ENCODE measurements at regions not wholly inside any gene's neighbourhood (a gene's known extent, or its start where the extent isn't known, plus 50 kb on each side); places are given as distances from the start of the nearest gene placed in this dataset.

- H3K9ac ChIP-seq (replicated peaks in 1 of 4; ENCODE audit: extremely low read depth in 1 of 4, low read depth in 3 of 4, low read length in 3 of 4): no peak overlapping the region
- no peak overlapping the region for H2BK15ac ChIP-seq (ENCODE audit: low read length)
- H2BK12ac ChIP-seq (ENCODE audit: low read depth, low read length): no peak overlapping the region
- no peak for DNase-seq (ENCODE audit: low read depth in 1 of 2, low spot score in 2 of 2)
- H3K4me2 ChIP-seq (ENCODE audit: insufficient read depth in 1 of 2, low read depth in 2 of 2, low read length in 2 of 2): no peak overlapping the region
- no peak overlapping the region for H2AK5ac ChIP-seq (ENCODE audit: low read depth, low read length)
- H3K36me3 ChIP-seq (ENCODE audit: control insufficient read depth in 2 of 4, insufficient read depth in 4 of 4, low read length in 3 of 4): no peaks in the 10 kb centered on the region
- no peaks in the 10 kb centered on the region for H3K4me1 ChIP-seq (replicated peaks in 1 of 4; ENCODE audit: control insufficient read depth in 3 of 4, insufficient read depth in 4 of 4, low read length in 3 of 4)
- no peak overlapping the region for H2AFZ ChIP-seq (ENCODE audit: low read length)
- H4K20me1 ChIP-seq (replicated peaks in 1 of 2; ENCODE audit: control insufficient read depth in 1 of 2, insufficient read depth in 2 of 2, low read length in 2 of 2): no peaks in the 10 kb centered on the region
- H3K27ac ChIP-seq (ENCODE audit: low read depth, low read length): no peak overlapping the region
- no peak overlapping the region for H3K4ac ChIP-seq (replicated peaks; ENCODE audit: insufficient read length, low read depth, low read length)
- H2BK120ac ChIP-seq (replicated peaks; ENCODE audit: low read depth, low read length): no peak overlapping the region
- 90% methylated on average over 6 of the region's 6 CpGs; no CpG with 5 or more reads in 1 of the 2 experiments for WGBS, 2 experiments (ENCODE audit: extremely low coverage in 1 of 2, insufficient coverage in 1 of 2, insufficient read length in 1 of 2, insufficient replicate concordance in 2 of 2, low coverage in 1 of 2, low lambda C conversion rate in 2 of 2, missing lambda C conversion rate in 1 of 2)
- no peaks in the 10 kb centered on the region for H3K27me3 ChIP-seq (replicated peaks in 1 of 4; ENCODE audit: control insufficient read depth in 3 of 4, extremely low read depth in 1 of 4, insufficient read depth in 3 of 4, low read length in 3 of 4)
- no peak overlapping the region for H4K5ac ChIP-seq (ENCODE audit: insufficient read length, low read depth, low read length)
- no peak overlapping the region for H3K4me3 ChIP-seq (ENCODE audit: extremely low read depth in 1 of 4, insufficient read depth in 2 of 4, low read depth in 3 of 4, low read length in 4 of 4)
- CTCF ChIA-PET (ENCODE audit: partially characterized antibody): no interaction called here
- H3K14ac ChIP-seq (ENCODE audit: insufficient read length): no peak overlapping the region
- no peak overlapping the region for H3K18ac ChIP-seq (ENCODE audit: extremely low read depth, low read length)
- H4K8ac ChIP-seq (ENCODE audit: extremely low read depth, insufficient read depth, low read length): no peak overlapping the region
- H3K23ac ChIP-seq (ENCODE audit: insufficient read length): no peak overlapping the region
- no peak overlapping the region for H2BK20ac ChIP-seq (ENCODE audit: low read length)
- no peak overlapping the region for H3K56ac ChIP-seq (replicated peaks; ENCODE audit: insufficient read length, low read depth, low read length)
- H3K9me3 ChIP-seq (ENCODE audit: insufficient read depth in 2 of 2, low read depth in 1 of 2, low read length in 1 of 2): no peaks in the 10 kb centered on the region
- H3K23me2 ChIP-seq (ENCODE audit: low read depth, low read length): no peaks in the 10 kb centered on the region
- FAIRE-seq: no peak
- H4K91ac ChIP-seq (replicated peaks; ENCODE audit: insufficient read length, low read length): no peak overlapping the region
- H3K79me1 ChIP-seq (ENCODE audit: low read depth, low read length): no peaks in the 10 kb centered on the region
- H3K79me2 ChIP-seq (ENCODE audit: control insufficient read depth in 1 of 2, insufficient read depth in 2 of 2, low read length in 2 of 2): no peaks in the 10 kb centered on the region
- no peak overlapping the region for H2BK5ac ChIP-seq (ENCODE audit: low read depth, low read length)
- POLR2A ChIA-PET (ENCODE audit: partially characterized antibody): no interaction called here
- TF ChIP-seq CTCF (IDR thresholded peaks at IDR 0.05; ENCODE audit: control extremely low read depth in 1 of 3, insufficient read depth in 1 of 3, low read depth in 1 of 3, low read length in 3 of 3) (no peak), FOSL1 (IDR thresholded peaks at IDR 0.05; ENCODE audit: insufficient read depth, low read depth, low read length) (no peak), KDM4A (IDR thresholded peaks at IDR 0.05; ENCODE audit: low read depth, low read length, severe bottlenecking) (no peak), GABPA (IDR thresholded peaks at IDR 0.05; ENCODE audit: borderline replicate concordance, insufficient read depth, low read length) (no peak), CEBPB (IDR thresholded peaks at IDR 0.05; ENCODE audit: low read depth, low read length) (no peak)
Measured at GRCh38 chr10:109308971-109309370, 614.3 kb downstream of the XPNPEP1 start.
